ENCODE measurements at regions not wholly inside any gene's neighbourhood (a gene's known extent, or its start where the extent isn't known, plus 50 kb on each side); places are given as distances from the start of the nearest gene placed in this dataset.

DNA sequence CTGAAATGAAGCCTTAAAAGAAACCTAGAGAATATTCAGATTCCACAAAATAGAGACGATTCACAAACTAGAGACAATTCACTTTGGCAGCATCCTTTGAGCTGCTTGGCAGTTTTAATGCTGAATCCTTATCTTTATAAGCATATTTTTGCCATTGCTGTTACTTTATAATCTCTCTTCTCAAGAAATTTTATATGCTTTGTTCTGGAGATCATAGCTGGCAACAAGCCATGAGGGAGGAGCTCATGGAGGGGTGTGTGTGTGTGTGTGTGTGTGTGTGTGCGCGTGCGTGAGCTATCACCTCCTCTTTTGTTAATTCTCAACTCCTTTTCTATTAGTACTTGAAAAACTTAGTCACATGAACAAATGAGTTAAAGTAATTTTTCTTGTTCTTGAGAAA is 495.0 kb upstream of the RGMA start:
- no peak for DNase-seq (ENCODE audit: low read depth in 1 of 2, low spot score in 1 of 2)

GRCh38 chr15:93583552-93583951 is 494.5 kb upstream of the RGMA start:
- no peak for DNase-seq (ENCODE audit: low read depth in 1 of 2, low spot score in 1 of 2)

- no peak for DNase-seq (ENCODE audit: low read depth in 1 of 2, low spot score in 1 of 2)
Observed at GRCh38 chr15:93570527-93570926, 481.5 kb upstream of the RGMA start.

DNA sequence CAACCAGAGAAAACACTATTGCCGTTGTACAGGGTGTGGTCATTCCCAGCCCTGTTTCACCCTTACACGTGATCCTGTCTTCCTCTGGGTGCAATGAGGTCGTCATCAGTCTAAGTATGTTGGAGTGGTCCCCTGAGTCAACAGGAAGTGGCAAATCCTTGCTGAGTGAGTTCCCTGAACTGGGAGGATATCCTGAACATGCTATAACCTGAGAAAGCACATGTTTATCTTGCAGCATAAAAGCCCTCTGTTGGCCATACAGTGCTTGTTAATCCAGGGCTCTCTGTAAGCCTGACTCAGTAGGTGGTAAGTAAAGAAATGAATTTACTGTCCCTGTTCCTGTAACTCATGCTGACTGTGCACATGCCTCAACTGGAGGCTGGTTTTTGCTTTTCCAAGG is 477.8 kb upstream of the RGMA start:
- no peak for DNase-seq (ENCODE audit: low read depth in 1 of 2, low spot score in 1 of 2)

- no peak for DNase-seq (ENCODE audit: low read depth in 1 of 2, low spot score in 1 of 2)
Observed at GRCh38 chr15:93565201-93565600, 476.2 kb upstream of the RGMA start.

DNA sequence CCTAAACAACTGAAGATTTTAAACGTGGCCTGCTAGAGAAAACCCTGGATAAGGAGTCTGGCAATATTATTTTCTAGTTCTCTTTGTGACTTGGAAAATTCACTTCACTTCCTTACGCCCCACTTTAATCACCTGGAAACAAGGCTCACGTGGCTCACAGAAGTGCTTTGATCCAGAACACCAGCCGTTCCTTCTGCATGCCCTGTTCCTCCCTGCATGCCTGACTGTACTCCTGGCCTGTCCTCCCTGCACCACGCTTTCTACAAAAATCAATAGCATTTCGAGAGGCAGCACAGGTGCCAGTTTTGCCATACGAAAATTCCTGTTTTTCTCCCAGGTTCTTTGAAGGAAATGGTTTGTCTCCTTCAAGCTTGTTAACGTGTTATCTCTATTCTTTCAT is 474.2 kb upstream of the RGMA start:
- DNase-seq (ENCODE audit: low read depth in 1 of 2, low spot score in 1 of 2), result no peak

DNA sequence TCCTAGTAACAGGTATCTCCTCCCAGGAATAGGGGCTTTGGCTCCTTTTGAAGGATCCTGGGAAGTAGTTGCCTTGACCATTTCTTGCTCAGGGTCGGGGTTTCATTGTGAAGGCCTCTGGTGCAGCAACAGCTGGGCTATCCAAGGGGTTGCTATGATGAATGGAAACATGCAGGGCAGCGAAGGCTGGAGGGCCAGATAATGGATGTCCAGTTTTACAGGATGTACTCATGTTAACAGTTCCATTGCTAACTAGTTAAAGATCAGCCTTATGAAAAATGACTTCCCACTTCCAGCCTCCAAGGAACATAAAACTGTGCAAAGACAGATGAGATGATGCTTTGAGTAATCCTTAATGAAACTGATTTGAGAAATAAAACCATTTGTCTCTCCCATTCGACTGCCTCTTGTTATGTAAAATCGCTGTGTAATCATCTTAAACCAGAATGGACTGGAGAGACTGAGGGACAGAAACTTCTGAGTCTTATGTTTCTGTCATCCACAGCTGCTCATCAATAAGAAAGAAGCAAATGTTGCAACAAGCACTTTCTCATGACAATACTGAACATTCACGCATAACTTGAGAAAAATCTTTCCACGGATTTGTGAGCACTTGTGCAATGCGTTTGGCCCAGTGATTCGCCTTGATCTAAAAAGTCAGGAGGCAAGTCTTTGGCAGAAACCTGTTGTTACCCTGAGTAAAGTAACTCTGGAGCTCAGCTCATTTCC is 473.5 kb upstream of the RGMA start:
- DNase-seq (ENCODE audit: low read depth in 1 of 2, low spot score in 1 of 2), result no peak

DNA sequence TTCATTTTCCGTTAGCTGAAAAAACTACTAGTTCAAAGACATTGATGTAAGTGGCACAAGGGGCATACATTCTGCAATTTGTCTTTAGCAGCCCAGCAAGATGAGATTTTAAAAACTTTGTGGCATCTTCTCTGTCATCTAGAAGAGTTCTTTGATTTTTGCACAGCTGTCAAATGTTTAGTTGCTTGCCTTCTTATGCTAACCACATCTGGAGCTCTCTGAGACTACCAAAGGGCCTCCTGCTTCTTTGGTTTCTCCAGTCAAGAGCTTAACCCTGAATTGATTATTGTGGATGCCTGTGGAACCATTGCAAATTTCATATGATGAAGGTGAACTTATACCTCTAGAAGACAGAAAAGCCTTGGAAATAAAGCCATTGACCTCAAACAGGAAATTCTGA is 468.7 kb upstream of the RGMA start:
- no peak for DNase-seq (ENCODE audit: low read depth in 1 of 2, low spot score in 1 of 2)

- DNase-seq (ENCODE audit: low read depth in 1 of 2, low spot score in 1 of 2), result no peak
Observed at GRCh38 chr15:93553167-93553935, 464.3 kb upstream of the RGMA start.

- DNase-seq (ENCODE audit: low read depth in 1 of 2, low spot score in 1 of 2), result no peak
Observed at GRCh38 chr15:93543093-93543492, 454.1 kb upstream of the RGMA start.

DNA sequence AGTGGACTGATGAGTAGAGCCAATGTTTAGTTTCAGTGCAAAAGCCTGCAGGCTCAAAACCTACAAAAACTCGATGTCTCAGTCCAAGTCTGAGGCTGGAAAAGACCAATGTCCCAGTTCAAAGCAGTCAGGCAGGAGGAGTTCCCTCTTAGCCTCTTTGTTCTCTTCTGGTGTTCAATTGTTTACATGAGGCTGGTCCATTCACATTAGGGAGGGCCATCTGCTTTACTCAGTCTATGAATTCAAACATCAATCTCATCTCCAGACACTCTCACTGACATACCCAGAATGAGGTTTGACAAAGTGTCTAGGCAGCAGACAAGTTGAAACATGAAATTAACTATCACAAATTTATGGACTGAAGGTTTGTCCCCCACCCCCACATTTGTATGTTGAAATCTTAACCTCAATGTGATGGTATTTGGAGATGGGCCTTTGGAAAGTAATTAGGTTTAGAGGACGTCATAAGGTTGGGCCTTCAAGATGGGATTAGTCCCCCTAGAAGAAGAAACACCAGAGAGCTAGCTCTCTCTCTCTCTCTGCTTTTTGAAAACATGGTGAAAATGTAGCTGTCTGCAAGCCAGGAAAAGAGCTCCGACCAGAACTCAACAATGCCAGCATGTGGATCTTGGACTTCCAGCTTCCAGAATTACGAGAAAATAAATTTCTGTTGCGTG is 438.5 kb upstream of the RGMA start:
- no peak for DNase-seq (ENCODE audit: low read depth in 1 of 2, low spot score in 1 of 2)

GRCh38 chr15:93524432-93524831 is 435.4 kb upstream of the RGMA start:
- no peak for DNase-seq (ENCODE audit: low read depth in 1 of 2, low spot score in 1 of 2)

- DNase-seq (ENCODE audit: low read depth in 1 of 2, low spot score in 1 of 2), result no peak
Observed at GRCh38 chr15:93523481-93523880, 434.5 kb upstream of the RGMA start.

- no peak for DNase-seq (ENCODE audit: low read depth in 1 of 2, low spot score in 1 of 2)
Observed at GRCh38 chr15:93520206-93520605, 431.2 kb upstream of the RGMA start.

- DNase-seq (ENCODE audit: low read depth in 1 of 2, low spot score in 1 of 2), result no peak
Observed at GRCh38 chr15:93519599-93519998, 430.6 kb upstream of the RGMA start.

GRCh38 chr15:93517176-93517575 is 428.2 kb upstream of the RGMA start:
- no peak for DNase-seq (ENCODE audit: low read depth in 1 of 2, low spot score in 1 of 2)

GRCh38 chr15:93515256-93516051 is 426.4 kb upstream of the RGMA start:
- DNase-seq (ENCODE audit: low read depth in 1 of 2, low spot score in 1 of 2), result no peak

DNA sequence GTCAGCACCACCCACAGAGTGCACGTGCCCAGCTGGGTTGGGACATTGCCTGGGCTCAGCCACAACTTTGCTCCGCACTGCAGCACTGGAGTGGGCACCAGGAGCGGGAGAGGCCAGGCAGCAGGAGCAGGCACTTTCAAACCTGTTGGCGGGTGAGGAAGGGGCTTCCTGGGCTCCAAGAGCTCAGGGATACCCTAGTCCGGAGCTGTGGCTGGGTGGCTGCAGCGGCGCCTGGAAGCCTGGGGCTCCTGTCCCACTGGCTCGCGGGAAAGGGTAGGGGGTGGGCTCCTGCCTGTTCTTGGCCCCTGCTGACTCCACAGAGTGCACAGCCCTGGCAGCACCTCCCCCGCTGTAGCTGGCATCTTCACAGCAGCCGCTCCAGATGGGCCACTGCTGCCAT is 417.6 kb upstream of the RGMA start:
- no peak for DNase-seq (ENCODE audit: low read depth in 1 of 2, low spot score in 1 of 2)

DNA sequence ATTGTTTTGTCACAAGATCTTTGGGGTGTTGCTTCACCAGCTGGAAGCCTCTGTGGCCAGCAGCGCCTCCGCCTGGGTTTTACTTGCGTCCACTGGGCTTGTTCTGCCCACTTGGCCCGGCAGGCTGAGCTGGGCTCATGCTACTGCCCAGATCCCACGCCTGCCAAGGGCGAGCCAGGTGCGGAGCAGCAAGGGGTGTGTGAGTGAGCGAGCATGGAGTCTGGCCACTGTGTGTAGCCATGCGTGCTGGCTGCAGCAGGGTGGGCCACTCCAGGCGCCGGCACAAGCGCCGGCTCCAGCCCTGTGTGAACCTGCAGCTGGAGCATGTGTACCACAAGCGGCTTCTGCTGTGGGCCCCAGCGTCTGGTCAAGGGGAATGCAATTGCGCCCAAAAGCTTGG is 416.5 kb upstream of the RGMA start:
- DNase-seq (ENCODE audit: low read depth in 1 of 2, low spot score in 1 of 2), result no peak

DNA sequence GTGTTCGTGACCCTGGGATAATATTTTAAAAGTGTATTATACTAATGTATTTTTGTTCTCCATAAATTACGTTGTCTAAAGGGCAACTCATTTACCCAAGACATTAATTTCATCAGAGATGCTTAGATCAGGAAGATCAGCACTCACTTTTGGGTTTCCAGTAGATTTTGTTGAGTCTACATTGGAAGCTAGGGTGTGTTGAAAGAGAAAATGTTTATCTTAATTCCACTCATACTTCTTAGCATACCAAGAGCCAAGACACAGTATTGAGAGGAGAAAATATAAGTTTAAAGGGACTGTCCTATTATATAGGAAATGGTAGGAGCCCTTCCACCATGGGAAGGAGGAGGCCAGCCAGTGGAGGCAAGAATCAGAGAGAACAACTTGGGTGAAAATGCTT is 412.9 kb upstream of the RGMA start:
- no peak for DNase-seq (ENCODE audit: low read depth in 1 of 2, low spot score in 1 of 2)

DNA sequence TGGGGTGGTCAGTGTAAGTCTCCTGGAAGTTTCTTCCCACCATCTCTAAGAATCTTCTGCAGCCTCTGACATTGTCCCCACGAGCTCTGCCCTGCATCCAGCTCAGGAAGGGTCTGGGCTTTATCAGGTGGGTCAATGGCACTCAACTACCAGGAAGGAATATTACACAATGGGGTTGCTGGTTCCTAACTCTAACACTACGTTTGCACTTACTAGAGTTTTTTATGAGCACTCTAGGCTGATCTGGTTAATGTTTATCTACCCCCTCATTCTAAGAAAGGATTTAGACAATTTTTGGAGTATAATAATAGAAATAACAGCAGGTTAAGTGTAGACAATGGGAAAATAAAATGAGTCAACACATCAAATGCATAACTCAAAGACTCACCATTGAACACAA is 411.1 kb upstream of the RGMA start:
- DNase-seq (ENCODE audit: low read depth in 1 of 2, low spot score in 1 of 2), result no peak
